Middle frontal gyrus (tissue), 1 donor: ENCODE measurements at regions not wholly inside any gene's neighbourhood (a gene's known extent, or its start where the extent isn't known, plus 50 kb on each side); places are given as distances from the start of the nearest gene placed in this dataset.
"Not testable (repeated sequence)": the region's sequence is repeated elsewhere in the genome, so short reads cannot be mapped to it uniquely, and the experiment has no call there.

Source experiments
- DNase-seq: peaks from one replicate; pipeline ENCODE4 v3.0.0-alpha.2; 2015; ENCODE audit warnings: low spot score; ENCODE audit errors: extremely low spot score

GRCh38 chr11:92168936-92169335 lies 55.7 kb upstream of the FAT3 start:
- no peak for DNase-seq

GRCh38 chr11:92167571-92167970 lies 57.0 kb upstream of the FAT3 start:
- DNase-seq, result no peak

- DNase-seq, result no peak
These were observed 58.3 kb upstream of the FAT3 start for GRCh38 chr11:92166335-92166734.

- no peak for DNase-seq
These were observed 60.7 kb upstream of the FAT3 start for GRCh38 chr11:92163879-92164278.

GRCh38 chr11:92162776-92163175 lies 61.8 kb upstream of the FAT3 start:
- no peak for DNase-seq

- no peak for DNase-seq
These were observed 64.7 kb upstream of the FAT3 start for GRCh38 chr11:92159931-92160330.

- not testable (repeated sequence) for DNase-seq
These were observed 67.2 kb upstream of the FAT3 start for GRCh38 chr11:92157390-92157789.

- no peak for DNase-seq
These were observed 70.0 kb upstream of the FAT3 start for GRCh38 chr11:92154611-92155010.

GRCh38 chr11:92154110-92154509 lies 70.5 kb upstream of the FAT3 start:
- DNase-seq, result no peak

- DNase-seq, result no peak
These were observed 71.1 kb upstream of the FAT3 start for GRCh38 chr11:92153542-92153941.

GRCh38 chr11:92152245-92152644 lies 72.4 kb upstream of the FAT3 start:
- DNase-seq, result no peak

GRCh38 chr11:92149996-92150395 lies 74.6 kb upstream of the FAT3 start:
- DNase-seq, result no peak

GRCh38 chr11:92141725-92142124 lies 82.9 kb upstream of the FAT3 start:
- DNase-seq, result no peak

GRCh38 chr11:92141159-92141558 lies 83.5 kb upstream of the FAT3 start:
- no peak for DNase-seq

- DNase-seq, result no peak
These were observed 84.6 kb upstream of the FAT3 start for GRCh38 chr11:92140021-92140420.

- no peak for DNase-seq
These were observed 86.3 kb upstream of the FAT3 start for GRCh38 chr11:92138296-92138695.

- no peak for DNase-seq
These were observed 86.9 kb upstream of the FAT3 start for GRCh38 chr11:92137747-92138146.

- no peak for DNase-seq
These were observed 87.8 kb upstream of the FAT3 start for GRCh38 chr11:92136797-92137196.

- no peak for DNase-seq
These were observed 93.2 kb upstream of the FAT3 start for GRCh38 chr11:92131289-92131865.

- no peak for DNase-seq
These were observed 94.2 kb upstream of the FAT3 start for GRCh38 chr11:92130421-92130831.

GRCh38 chr11:92129811-92130210 lies 94.8 kb upstream of the FAT3 start:
- DNase-seq, result no peak

GRCh38 chr11:92128026-92128425 lies 96.6 kb upstream of the FAT3 start:
- no peak for DNase-seq

GRCh38 chr11:92125321-92125720 lies 99.3 kb upstream of the FAT3 start:
- DNase-seq, result no peak

GRCh38 chr11:92123540-92123939 lies 101.1 kb upstream of the FAT3 start:
- DNase-seq, result no peak
